Endothelial cell of umbilical vein (primary cell): ENCODE measurements at regions not wholly inside any gene's neighbourhood (a gene's known extent, or its start where the extent isn't known, plus 50 kb on each side); places are given as distances from the start of the nearest gene placed in this dataset.

Experiments used
- BruUV-seq: library from RNA; stranded (reverse); fragments of 400-500 nt; replicated peaks from 2 replicates; lab custom pipeline; 2021; lab: Mats Ljungman, UMichigan
- CTCF ChIA-PET: fragments of 300-600, 350-600 bp; sonication (Branson Sonifier 250); formaldehyde crosslinking; loops from one replicate; lab custom pipeline; 2021; ENCODE audit warnings: antibody characterized with exemption, inconsistent platforms; lab: Charles Lee
- POLR2A ChIA-PET: fragments of 300-600, 350-600 bp; sonication (Branson Sonifier 250); formaldehyde crosslinking; loops from one replicate; lab custom pipeline; 2021; ENCODE audit warnings: antibody characterized with exemption, inconsistent platforms; lab: Charles Lee
- DNase-seq: peaks from one replicate; pipeline ENCODE4 v3.0.0-alpha.2; 2011; ENCODE audit warnings: low read depth, low spot score
- FAIRE-seq: peaks from 2 replicates; lab custom pipeline; 2011; peaks lifted over from hg19 to GRCh38; lab: Jason Lieb, UNC
- H2AFZ ChIP-seq: 2 replicates; pipeline ENCODE4 v1.6.0; 2012; ENCODE audit warnings: low read depth, low read length, control low read depth, inconsistent platforms
- H3K27ac ChIP-seq: 2 replicates; pipeline ENCODE4 v1.5.1; 2011; ENCODE audit warnings: low read depth, mild to moderate bottlenecking, control low read depth, low read length, moderate library complexity; ENCODE audit not compliant: insufficient read depth
- H3K27me3 ChIP-seq, 2 experiments: 2 replicates each; pipeline versions ENCODE4 v1.6.0 to v1.6.1; 2011; ENCODE audit warnings: low read length in 2 of 2, mixed read lengths in 1 of 2; ENCODE audit not compliant: control insufficient read depth in 2 of 2, insufficient read depth in 2 of 2
- H3K36me3 ChIP-seq, 2 experiments: 2 replicates in 1 of 2; 3 replicates in 1 of 2; pipeline ENCODE4 v1.5.1; 2011; ENCODE audit warnings: low read length in 2 of 2, mild to moderate bottlenecking in 1 of 2, moderate library complexity in 1 of 2; ENCODE audit not compliant: control insufficient read depth in 2 of 2, insufficient read depth in 2 of 2; ENCODE audit errors: extremely low read depth in 1 of 2
- H3K4me1 ChIP-seq: 3 replicates; pipeline ENCODE4 v1.5.1; 2011; ENCODE audit warnings: mild to moderate bottlenecking, low read length; ENCODE audit not compliant: control insufficient read depth, insufficient read depth; ENCODE audit errors: extremely low read depth
- H3K4me2 ChIP-seq: 2 replicates; pipeline ENCODE4 v1.6.1; 2011; ENCODE audit warnings: low read length, control low read depth, mixed read lengths; ENCODE audit not compliant: insufficient read depth
- H3K4me3 ChIP-seq, 3 experiments: fragments of 200-600 bp in 1 of 3; sonication (generic), shearing (Covaris generic) in 1 of 3; replicated peaks in 1 of 3; 2 replicates each; pipeline ENCODE4 v1.5.1; 2011 to 2016; ENCODE audit warnings: control low read depth in 3 of 3, low read length in 3 of 3, mild to moderate bottlenecking in 2 of 3, inconsistent platforms in 1 of 3, low read depth in 1 of 3, moderate library complexity in 1 of 3; ENCODE audit not compliant: insufficient read depth in 1 of 3
- H3K79me2 ChIP-seq: 2 replicates; pipeline ENCODE4 v1.6.0; 2012; ENCODE audit warnings: low read length, inconsistent platforms; ENCODE audit not compliant: control insufficient read depth, insufficient read depth
- H3K9ac ChIP-seq: replicated peaks from 2 replicates; pipeline ENCODE3; 2011; ENCODE audit warnings: low read length, control low read depth; ENCODE audit not compliant: insufficient read depth; ENCODE audit errors: extremely low read depth
- H3K9me1 ChIP-seq: replicated peaks from 3 replicates; pipeline ENCODE4 v1.6.0; 2011; ENCODE audit warnings: mild to moderate bottlenecking, low read length; ENCODE audit not compliant: control insufficient read depth, insufficient read depth; ENCODE audit errors: extremely low read depth
- H3K9me3 ChIP-seq: replicated peaks from 2 replicates; pipeline ENCODE4 v1.5.1; 2012; ENCODE audit warnings: low read length, inconsistent platforms; ENCODE audit not compliant: control insufficient read depth, insufficient read depth
- H4K20me1 ChIP-seq: replicated peaks from 2 replicates; pipeline ENCODE3; 2011; ENCODE audit warnings: mild to moderate bottlenecking, low read length; ENCODE audit not compliant: control insufficient read depth, insufficient read depth; ENCODE audit errors: extremely low read depth
- CTCF ChIP-seq, 2 donors: IDR thresholded peaks; 1 replicate in 1 of 2; 2 replicates in 1 of 2; pipeline ENCODE4 v1.5.1; 2011; ENCODE audit warnings: low read length in 2 of 2, mild to moderate bottlenecking in 2 of 2, moderate library complexity in 2 of 2, control low read depth in 1 of 2, inconsistent platforms in 1 of 2, low read depth in 1 of 2; ENCODE audit not compliant: insufficient read depth in 1 of 2; ENCODE audit errors: extremely low read depth in 1 of 2
- EZH2 ChIP-seq: IDR thresholded peaks from 2 replicates; pipeline ENCODE4 v1.6.1; 2012; ENCODE audit warnings: borderline replicate concordance, low read depth, mild to moderate bottlenecking, moderate library complexity, low read length, inconsistent platforms; ENCODE audit not compliant: severe bottlenecking
- FOS ChIP-seq: IDR thresholded peaks from 2 replicates; pipeline ENCODE4 v1.6.1; 2011; ENCODE audit warnings: mild to moderate bottlenecking, low read length, moderate library complexity, borderline replicate concordance; ENCODE audit not compliant: insufficient read depth
- GATA2 ChIP-seq: IDR thresholded peaks from 2 replicates; pipeline ENCODE4 v1.7.0; 2011; ENCODE audit warnings: low read depth, mild to moderate bottlenecking, moderate library complexity, mixed read lengths, low read length; ENCODE audit not compliant: insufficient read length, insufficient read depth
- JUN ChIP-seq: IDR thresholded peaks from 2 replicates; pipeline ENCODE4 v1.6.1; 2011; ENCODE audit warnings: borderline replicate concordance, low read depth; ENCODE audit not compliant: insufficient read length, insufficient read depth
- MAX ChIP-seq: IDR thresholded peaks from 2 replicates; pipeline ENCODE4 v1.6.1; 2011; ENCODE audit not compliant: insufficient read depth, insufficient read length
- MYC ChIP-seq: IDR thresholded peaks from one replicate; pipeline ENCODE4 v1.6.1; 2011; ENCODE audit warnings: mild to moderate bottlenecking, low read depth, low read length
- POLR2A ChIP-seq: IDR thresholded peaks from 2 replicates; pipeline ENCODE4 v1.6.1; 2012; ENCODE audit warnings: low read depth, mild to moderate bottlenecking, control low read depth, low read length
- POLR2AphosphoS5 ChIP-seq: IDR thresholded peaks from 2 replicates; pipeline ENCODE4 v1.6.1; 2012; ENCODE audit warnings: low read depth, mild to moderate bottlenecking, control low read depth, low read length, moderate library complexity; ENCODE audit not compliant: insufficient read depth
- dilution Hi-C: fragments of 300-500 bp; cut with MboI; formaldehyde crosslinking; loops from one replicate; pipeline ENCODE4 v1.15.0; 2019; ENCODE audit warnings: low sequenced_read_pairs; ENCODE audit not compliant: extremely low pct_ligation_motif_present
- intact Hi-C: fragments of 100-400 bp; cut with micrococcal nuclease; formaldehyde crosslinking; loops from one replicate; pipeline ENCODE4 v1.10.0; 2022

- POLR2A ChIA-PET: no interaction called here
- FAIRE-seq (no peak), DNase-seq (no peak)
- no peak for TF ChIP-seq JUN
- no peak for TF ChIP-seq FOS
- no peak for TF ChIP-seq POLR2A
- no peak for TF ChIP-seq POLR2AphosphoS5
- no peak for TF ChIP-seq EZH2
- no peak for TF ChIP-seq CTCF (IDR thresholded peaks at IDR 0.05; ENCODE audit: extremely low read depth in 1 of 2, insufficient read depth in 1 of 2, low read depth in 1 of 2, low read length in 2 of 2)
- no peak for TF ChIP-seq GATA2
- TF ChIP-seq MAX: no peak
- TF ChIP-seq MYC: no peak
- Histone ChIP-seq H3K9me3 (peaks cover 3% of the 10 kb centered on the region), H3K27me3 (no peaks in the 10 kb centered on the region), H3K79me2 (no peaks in the 10 kb centered on the region), H3K36me3 (no peaks in the 10 kb centered on the region), H4K20me1 (no peaks in the 10 kb centered on the region), H3K4me2 (no peak overlapping the region), H3K9ac (no peak overlapping the region), H3K27ac (no peak overlapping the region), H3K4me3 (no peak overlapping the region), H3K4me1 (no peaks in the 10 kb centered on the region), H3K9me1 (no peaks in the 10 kb centered on the region), H2AFZ (no peak overlapping the region)
- intact Hi-C loops: no loop called here
- CTCF ChIA-PET: no interaction called here
- dilution Hi-C loops: no loop called here
- no TSS peak for BruUV-seq
Measured at GRCh38 chr11:38710262-38710661, 2112.2 kb upstream of the RAG2 start.
